ENCODE measurements at regions not wholly inside any gene's neighbourhood (a gene's known extent, or its start where the extent isn't known, plus 50 kb on each side); places are given as distances from the start of the nearest gene placed in this dataset.

DNA sequence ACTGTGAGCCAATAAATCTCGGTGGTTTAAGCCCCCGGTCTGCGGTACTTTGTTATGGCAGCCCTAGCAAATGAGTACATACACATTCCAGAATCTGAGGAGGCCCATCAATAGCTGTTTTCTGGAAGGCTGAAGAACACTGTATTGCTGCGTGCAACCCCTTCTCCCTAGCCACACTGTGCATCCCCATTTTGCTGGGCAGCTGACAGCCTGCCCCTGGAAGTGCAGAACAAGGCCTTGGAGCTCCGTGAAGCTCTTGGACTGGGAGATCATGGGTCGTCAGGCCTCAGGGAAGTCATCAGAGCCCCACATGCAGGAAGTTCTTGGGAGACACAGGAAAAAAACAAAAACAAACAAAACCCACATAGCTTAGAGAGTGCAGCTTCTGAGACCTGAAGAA lies 90.6 kb upstream of the ST6GAL2 start:
- CTCF ChIA-PET: interaction anchor here (0.6 kb wide), 1 partner anchor 175 kb away, joined by 3 read pairs; no protein-coding TSS in a partner anchor
- POLR2A ChIA-PET: no interaction called here
- DNase-seq (ENCODE audit: low read depth): no peak
- Histone ChIP-seq H3K27me3 (ENCODE audit: control insufficient read depth, insufficient read depth, low read length) (no peaks in the 10 kb centered on the region; the same call in 1 of the 2 replicates), H3K36me3 (ENCODE audit: control insufficient read depth, insufficient read depth, low read length) (no peaks in the 10 kb centered on the region), H3K4me3 (ENCODE audit: low read depth, low read length) (no peak overlapping the region)
- TF ChIP-seq, protein P1, sequence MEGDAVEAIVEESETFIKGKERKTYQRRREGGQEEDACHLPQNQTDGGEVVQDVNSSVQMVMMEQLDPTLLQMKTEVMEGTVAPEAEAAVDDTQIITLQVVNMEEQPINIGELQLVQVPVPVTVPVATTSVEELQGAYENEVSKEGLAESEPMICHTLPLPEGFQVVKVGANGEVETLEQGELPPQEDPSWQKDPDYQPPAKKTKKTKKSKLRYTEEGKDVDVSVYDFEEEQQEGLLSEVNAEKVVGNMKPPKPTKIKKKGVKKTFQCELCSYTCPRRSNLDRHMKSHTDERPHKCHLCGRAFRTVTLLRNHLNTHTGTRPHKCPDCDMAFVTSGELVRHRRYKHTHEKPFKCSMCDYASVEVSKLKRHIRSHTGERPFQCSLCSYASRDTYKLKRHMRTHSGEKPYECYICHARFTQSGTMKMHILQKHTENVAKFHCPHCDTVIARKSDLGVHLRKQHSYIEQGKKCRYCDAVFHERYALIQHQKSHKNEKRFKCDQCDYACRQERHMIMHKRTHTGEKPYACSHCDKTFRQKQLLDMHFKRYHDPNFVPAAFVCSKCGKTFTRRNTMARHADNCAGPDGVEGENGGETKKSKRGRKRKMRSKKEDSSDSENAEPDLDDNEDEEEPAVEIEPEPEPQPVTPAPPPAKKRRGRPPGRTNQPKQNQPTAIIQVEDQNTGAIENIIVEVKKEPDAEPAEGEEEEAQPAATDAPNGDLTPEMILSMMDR (IDR thresholded peaks at IDR 0.05; ENCODE audit: insufficient read depth, low read depth, low read length): no peak

DNA sequence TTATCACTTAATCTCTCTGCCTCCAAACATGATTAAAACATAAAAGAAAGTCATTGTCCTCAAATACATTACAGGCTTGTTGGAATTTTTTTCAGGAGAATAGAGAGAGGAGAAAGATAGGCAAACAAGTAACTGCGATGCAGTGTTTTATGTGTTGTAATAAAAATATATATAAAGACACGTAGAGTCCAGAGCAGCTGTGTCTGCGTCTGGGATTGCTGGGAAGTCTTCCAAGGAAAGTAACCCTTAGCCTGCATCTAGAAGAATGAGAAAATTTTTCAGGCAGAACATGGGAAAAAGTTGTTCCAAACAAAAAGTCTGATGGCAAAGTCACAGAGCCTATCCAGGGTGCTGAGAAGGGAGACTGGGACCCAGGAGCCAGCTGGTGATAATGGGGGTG lies 91.8 kb upstream of the ST6GAL2 start:
- TF ChIP-seq, protein P1 (IDR thresholded peaks at IDR 0.05; ENCODE audit: insufficient read depth, low read depth, low read length): no peak
- no peak for DNase-seq (ENCODE audit: low read depth)
- Histone ChIP-seq H3K36me3 (ENCODE audit: control insufficient read depth, insufficient read depth, low read length) (no peaks in the 10 kb centered on the region), H3K27me3 (ENCODE audit: control insufficient read depth, insufficient read depth, low read length) (no peaks in the 10 kb centered on the region; the same call in 1 of the 2 replicates), H3K4me3 (ENCODE audit: low read depth, low read length) (no peak overlapping the region)
- CTCF ChIA-PET: interaction anchor here (2.3 kb wide), 1 partner anchor 17 kb away, joined by 5 read pairs; no protein-coding TSS in a partner anchor
- POLR2A ChIA-PET: no interaction called here

DNA sequence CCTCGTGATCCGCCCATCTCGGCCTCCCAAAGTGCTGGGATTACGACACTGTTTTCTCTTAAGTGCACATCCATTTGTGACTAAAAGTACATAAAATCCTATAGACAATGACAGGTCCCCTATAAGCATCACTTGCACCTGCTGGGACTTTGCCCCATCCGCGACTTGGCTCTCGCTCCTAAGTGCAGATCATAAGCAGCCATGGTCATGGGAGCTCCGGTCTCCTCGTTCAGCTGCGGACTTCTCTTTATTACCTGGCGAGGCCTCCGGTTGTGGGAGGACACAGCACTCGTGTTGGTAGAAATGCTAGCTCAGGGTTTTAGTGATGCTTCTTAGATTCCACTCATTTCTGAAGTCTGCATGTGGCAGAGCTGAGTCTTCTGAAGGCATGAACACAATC lies 92.7 kb upstream of the ST6GAL2 start:
- Histone ChIP-seq H3K36me3 (ENCODE audit: control insufficient read depth, insufficient read depth, low read length) (no peaks in the 10 kb centered on the region), H3K4me3 (ENCODE audit: low read depth, low read length) (no peak overlapping the region), H3K27me3 (ENCODE audit: control insufficient read depth, insufficient read depth, low read length) (no peaks in the 10 kb centered on the region; the same call in 1 of the 2 replicates)
- ChIA-PET POLR2A (no interaction called here), CTCF (interaction anchor here (1.1 to 2.3 kb wide), 2 partner anchors 14 to 18 kb away, joined by 3 to 5 read pairs; no protein-coding TSS in a partner anchor)
- TF ChIP-seq, protein P1 (IDR thresholded peaks at IDR 0.05; ENCODE audit: insufficient read depth, low read depth, low read length): no peak
- DNase-seq (ENCODE audit: low read depth): no peak

DNA sequence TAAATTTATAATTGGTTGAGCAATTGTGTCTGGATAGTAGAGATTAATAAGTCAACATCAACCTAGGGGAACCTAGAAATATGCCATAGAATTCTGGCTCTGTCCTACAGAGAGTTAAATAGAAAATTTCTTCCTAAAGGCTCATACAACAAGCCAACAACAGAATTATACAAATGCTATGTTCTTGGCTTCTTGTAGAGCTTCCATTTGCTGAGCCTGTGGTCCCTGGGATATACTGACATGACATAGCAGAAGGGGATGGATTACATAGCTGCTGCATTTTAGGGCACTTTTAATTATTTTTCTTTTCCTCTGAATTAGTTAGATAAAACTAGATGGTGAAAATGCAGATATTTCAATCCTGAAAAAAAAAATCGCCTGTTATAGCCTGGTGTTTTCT lies 95.5 kb upstream of the ST6GAL2 start:
- Histone ChIP-seq H3K36me3 (ENCODE audit: control insufficient read depth, insufficient read depth, low read length) (no peaks in the 10 kb centered on the region), H3K4me3 (ENCODE audit: low read depth, low read length) (no peak overlapping the region), H3K27me3 (ENCODE audit: control insufficient read depth, insufficient read depth, low read length) (0 out of 2 replicates have a peak, but pooled peaks cover 1% of the 10 kb centered on the region)
- DNase-seq (ENCODE audit: low read depth): no peak
- TF ChIP-seq, protein P1 (IDR thresholded peaks at IDR 0.05; ENCODE audit: insufficient read depth, low read depth, low read length): no peak
- ChIA-PET POLR2A (no interaction called here), CTCF (interaction anchor here (0.9 kb wide), 1 partner anchor 9 kb away, joined by 3 read pairs; no protein-coding TSS in a partner anchor)

DNA sequence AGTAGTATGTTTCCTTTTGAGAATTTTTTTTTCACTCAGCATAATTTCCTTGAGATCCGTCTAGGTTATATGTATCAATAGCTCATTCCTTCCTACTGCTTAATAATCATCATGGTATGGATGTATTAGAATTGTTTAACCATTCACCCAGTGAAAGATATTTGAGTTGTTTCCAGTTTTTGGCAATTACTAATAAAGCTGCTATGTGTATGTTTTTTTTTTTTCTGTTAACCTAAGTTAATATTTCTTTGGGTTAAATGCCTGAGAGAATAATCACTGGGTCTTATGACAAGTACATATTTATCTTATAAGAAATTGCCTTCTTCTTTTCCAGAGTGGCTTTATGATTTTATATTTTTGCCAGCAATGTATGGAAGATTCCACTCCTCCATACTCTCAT lies 96.4 kb upstream of the ST6GAL2 start:
- Histone ChIP-seq H3K36me3 (ENCODE audit: control insufficient read depth, insufficient read depth, low read length) (no peaks in the 10 kb centered on the region), H3K27me3 (ENCODE audit: control insufficient read depth, insufficient read depth, low read length) (0 out of 2 replicates have a peak, but pooled peaks cover 1% of the 10 kb centered on the region), H3K4me3 (ENCODE audit: low read depth, low read length) (no peak overlapping the region)
- TF ChIP-seq, protein P1 (IDR thresholded peaks at IDR 0.05; ENCODE audit: insufficient read depth, low read depth, low read length): no peak
- ChIA-PET CTCF (no interaction called here), POLR2A (no interaction called here)
- DNase-seq (ENCODE audit: low read depth): no peak
